H9 (cell line): ENCODE measurements at regions not wholly inside any gene's neighbourhood (a gene's known extent, or its start where the extent isn't known, plus 50 kb on each side); places are given as distances from the start of the nearest gene placed in this dataset.

Experiments used
- DNase-seq: peaks from one replicate; pipeline ENCODE4 v3.0.0-alpha.2; 2017
- H2AFZ ChIP-seq: one replicate; pipeline ENCODE4 v1.6.1; 2013; ENCODE audit warnings: mild to moderate bottlenecking, low read length, control low read depth, moderate library complexity
- H2AK5ac ChIP-seq: 2 replicates; pipeline ENCODE4 v1.6.1; 2013; ENCODE audit warnings: low read length, control low read depth, mixed read lengths; ENCODE audit not compliant: insufficient read length
- H2BK120ac ChIP-seq: one replicate; pipeline ENCODE4 v1.6.1; 2013; ENCODE audit warnings: low read depth, mild to moderate bottlenecking, low read length, control low read depth, inconsistent platforms; ENCODE audit not compliant: poor library complexity, severe bottlenecking
- H2BK12ac ChIP-seq: 2 replicates; pipeline ENCODE4 v1.6.1; 2013; ENCODE audit warnings: low read length, control low read depth, mixed read lengths, low read depth; ENCODE audit not compliant: insufficient read length
- H2BK15ac ChIP-seq: 2 replicates; pipeline ENCODE4 v1.6.1; 2013; ENCODE audit warnings: low read depth, low read length, control low read depth
- H2BK20ac ChIP-seq: one replicate; pipeline ENCODE4 v1.6.1; 2013; ENCODE audit warnings: low read depth, mild to moderate bottlenecking, low read length, control low read depth, inconsistent platforms; ENCODE audit not compliant: poor library complexity, severe bottlenecking
- H2BK5ac ChIP-seq: 2 replicates; pipeline ENCODE4 v1.6.1; 2013; ENCODE audit warnings: low read length, control low read depth, mixed read lengths; ENCODE audit not compliant: insufficient read length
- H3K14ac ChIP-seq: 2 replicates; pipeline ENCODE4 v1.6.1; 2013; ENCODE audit warnings: low read length, control low read depth; ENCODE audit not compliant: insufficient read depth
- H3K18ac ChIP-seq: 2 replicates; pipeline ENCODE4 v1.6.1; 2013; ENCODE audit warnings: low read depth, mild to moderate bottlenecking, mixed read lengths, low read length, control low read depth; ENCODE audit not compliant: insufficient read length
- H3K23ac ChIP-seq: 2 replicates; pipeline ENCODE4 v1.6.1; 2013; ENCODE audit warnings: low read length, control low read depth, mixed read lengths, low read depth; ENCODE audit not compliant: insufficient read length
- H3K23me2 ChIP-seq: 2 replicates; pipeline ENCODE4 v1.6.1; 2013; ENCODE audit warnings: low read depth, mild to moderate bottlenecking, mixed read lengths, low read length, control low read depth; ENCODE audit not compliant: insufficient read length, poor library complexity, severe bottlenecking
- H3K27ac ChIP-seq: 2 replicates; pipeline ENCODE4 v1.5.1; 2013; ENCODE audit warnings: low read length, control low read depth, mixed read lengths, low read depth; ENCODE audit not compliant: insufficient read length
- H3K27me3 ChIP-seq: 2 replicates; pipeline ENCODE4 v1.6.1; 2013; ENCODE audit warnings: low read length, control low read depth, inconsistent platforms; ENCODE audit not compliant: insufficient read depth
- H3K4ac ChIP-seq: 2 replicates; pipeline ENCODE4 v1.6.1; 2013; ENCODE audit warnings: low read depth, mild to moderate bottlenecking, control low read depth, inconsistent platforms, low read length, moderate library complexity
- H3K4me1 ChIP-seq: 2 replicates; pipeline ENCODE4 v1.6.1; 2013; ENCODE audit warnings: low read length, control low read depth, inconsistent platforms; ENCODE audit not compliant: insufficient read depth
- H3K4me2 ChIP-seq: 2 replicates; pipeline ENCODE4 v1.6.1; 2013; ENCODE audit warnings: low read length, control low read depth, mixed read lengths; ENCODE audit not compliant: insufficient read length, insufficient read depth
- H3K56ac ChIP-seq: 2 replicates; pipeline ENCODE4 v1.6.1; 2013; ENCODE audit warnings: low read depth, mild to moderate bottlenecking, mixed read lengths, low read length, control low read depth; ENCODE audit not compliant: insufficient read length
- H3K79me1 ChIP-seq: 2 replicates; pipeline ENCODE4 v1.6.1; 2013; ENCODE audit warnings: low read depth, mild to moderate bottlenecking, moderate library complexity, low read length, control low read depth, inconsistent platforms; ENCODE audit not compliant: insufficient read depth, poor library complexity, severe bottlenecking
- H3K79me2 ChIP-seq: 2 replicates; pipeline ENCODE4 v1.6.1; 2013; ENCODE audit warnings: low read length, control low read depth, inconsistent platforms; ENCODE audit not compliant: insufficient read depth
- H3K9ac ChIP-seq: 2 replicates; pipeline ENCODE4 v1.6.1; 2013; ENCODE audit warnings: low read length, control low read depth, mixed read lengths; ENCODE audit not compliant: insufficient read length; ENCODE audit errors: extremely low read depth
- H3K9me3 ChIP-seq: one replicate; pipeline ENCODE4 v1.6.1; 2013; ENCODE audit warnings: low read depth, low read length, inconsistent platforms; ENCODE audit not compliant: control insufficient read depth
- H3T11ph ChIP-seq: one replicate; pipeline ENCODE4 v1.6.1; 2013; ENCODE audit warnings: mild to moderate bottlenecking, low read length, control low read depth, inconsistent platforms
- H4K20me1 ChIP-seq: one replicate; pipeline ENCODE4 v1.6.1; 2013; ENCODE audit not compliant: control insufficient read depth, insufficient read length, insufficient read depth
- H4K5ac ChIP-seq: 2 replicates; pipeline ENCODE4 v1.6.1; 2013; ENCODE audit warnings: low read depth, mild to moderate bottlenecking, mixed read lengths, low read length, control low read depth; ENCODE audit not compliant: insufficient read length
- H4K8ac ChIP-seq: replicated peaks from 2 replicates; pipeline ENCODE4 v1.6.1; 2013; ENCODE audit warnings: low read length, control low read depth, mixed read lengths, low read depth; ENCODE audit not compliant: insufficient read length
- H4K91ac ChIP-seq: 2 replicates; pipeline ENCODE4 v1.6.1; 2013; ENCODE audit warnings: low read depth, mild to moderate bottlenecking, moderate library complexity, mixed read lengths, low read length, control low read depth; ENCODE audit not compliant: insufficient read length
- H3K27ac Mint-ChIP-seq, 3 experiments: 2 replicates in 2 of 3; 3 replicates in 1 of 3; pipeline ENCODE4 v1.8.0; 2020 to 2021; ENCODE audit warnings: mixed read lengths in 3 of 3, mild to moderate bottlenecking in 1 of 3, moderate library complexity in 1 of 3
- H3K27me3 Mint-ChIP-seq: 2 replicates; pipeline ENCODE4 v1.8.0; 2021; ENCODE audit warnings: low read depth, mild to moderate bottlenecking, moderate library complexity, mixed read lengths
- H3K36me3 Mint-ChIP-seq, 3 experiments: 2 replicates in 2 of 3; 3 replicates in 1 of 3; pipeline ENCODE4 v1.8.0; 2020 to 2021; ENCODE audit warnings: low read depth in 3 of 3, mixed read lengths in 3 of 3; ENCODE audit not compliant: insufficient read depth in 1 of 3
- H3K4me1 Mint-ChIP-seq, 2 experiments: 2 replicates each; pipeline ENCODE4 v1.8.0; 2020; ENCODE audit warnings: mixed read lengths in 2 of 2
- H3K4me3 Mint-ChIP-seq, 2 experiments: 2 replicates in 1 of 2; 3 replicates in 1 of 2; pipeline ENCODE4 v1.8.0; 2020 to 2021; ENCODE audit warnings: mild to moderate bottlenecking in 2 of 2, mixed read lengths in 2 of 2, moderate library complexity in 1 of 2
- H3K9me3 Mint-ChIP-seq, 2 experiments: 2 replicates in 1 of 2; 3 replicates in 1 of 2; pipeline ENCODE4 v1.8.0; 2020; ENCODE audit warnings: mild to moderate bottlenecking in 2 of 2, mixed read lengths in 2 of 2, moderate library complexity in 1 of 2
- CTCF ChIP-seq: fragments of 200-600 bp; sonication (generic); conservative IDR thresholded peaks from 3 replicates; pipeline ENCODE4 v1.8.0; 2021; ENCODE audit warnings: antibody characterized with exemption, mild to moderate bottlenecking
- WGBS: extraction: QIAGEN DNeasy Blood & Tissue Kit; methylation state at CpG from one replicate; pipeline ENCODE4 v1.1.7; 2013; ENCODE audit warnings: missing lambda C conversion rate, low lambda C conversion rate, mixed read lengths; ENCODE audit not compliant: insufficient read length; ENCODE audit errors: extremely low coverage; 5-methylcytosine and 5-hydroxymethylcytosine counted together

DNA sequence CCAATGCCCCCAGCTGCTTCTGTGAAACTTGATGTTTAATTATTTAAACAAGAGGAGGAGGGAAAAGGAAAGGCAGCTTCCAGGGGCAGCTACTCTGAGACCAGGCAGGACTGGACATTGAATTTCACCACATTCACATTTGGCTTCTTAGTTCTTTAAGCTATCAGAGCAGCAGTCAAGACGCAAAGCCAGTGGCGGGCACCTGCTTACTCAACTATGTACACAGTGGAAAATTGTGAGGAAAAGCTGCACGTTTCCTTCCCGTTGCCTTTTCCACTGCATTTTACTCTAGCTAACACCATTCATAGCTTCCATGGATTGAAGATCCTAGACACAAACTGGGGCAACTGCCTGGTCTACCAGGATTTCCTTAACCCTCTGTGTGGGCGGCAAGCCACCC is 200.3 kb downstream of the ERCC6L2 start:
- no peaks in the 10 kb centered on the region for H3K27me3 ChIP-seq
- no peak overlapping the region for H4K91ac ChIP-seq
- no peaks in the 10 kb centered on the region for H3K36me3 Mint-ChIP-seq
- no peak overlapping the region for H3K4ac ChIP-seq
- no peak overlapping the region for H3K23ac ChIP-seq
- H4K8ac ChIP-seq, result no peak overlapping the region
- H3K9ac ChIP-seq, result no peak overlapping the region
- no peak overlapping the region for H2AFZ ChIP-seq
- H3K4me3 Mint-ChIP-seq, result no peak overlapping the region
- no peak overlapping the region for H2BK12ac ChIP-seq
- no peak overlapping the region for H3K4me2 ChIP-seq
- no peak overlapping the region for H2BK20ac ChIP-seq
- no peaks in the 10 kb centered on the region for H3K79me1 ChIP-seq
- no peaks in the 10 kb centered on the region for H3K9me3 ChIP-seq
- H3K27ac ChIP-seq, result no peak overlapping the region
- no peak for TF ChIP-seq CTCF
- H2BK15ac ChIP-seq, result no peak overlapping the region
- no peaks in the 10 kb centered on the region for H3K4me1 ChIP-seq
- no peak overlapping the region for H3K14ac ChIP-seq
- no peak overlapping the region for H3K56ac ChIP-seq
- peaks cover 2% of the 10 kb centered on the region for H4K20me1 ChIP-seq
- H3K4me1 Mint-ChIP-seq, result peaks cover 8 to 15% of the 10 kb centered on the region in 2 experiments; a peak in 3 of 4 replicates
- no peak overlapping the region for H3T11ph ChIP-seq
- H3K79me2 ChIP-seq, result no peaks in the 10 kb centered on the region
- no peak overlapping the region for H2BK5ac ChIP-seq
- H3K27ac Mint-ChIP-seq, result no peak overlapping the region
- H2AK5ac ChIP-seq, result no peak overlapping the region
- no peaks in the 10 kb centered on the region for H3K9me3 Mint-ChIP-seq
- H4K5ac ChIP-seq, result no peak overlapping the region
- no peak overlapping the region for H3K18ac ChIP-seq
- WGBS, result no CpG with 5 or more reads among the region's 5 CpGs
- no peaks in the 10 kb centered on the region for H3K23me2 ChIP-seq
- DNase-seq, result no peak
- no peak overlapping the region for H2BK120ac ChIP-seq
- no peaks in the 10 kb centered on the region; the same call in 1 of the 2 replicates for H3K27me3 Mint-ChIP-seq
